Spleen (tissue), 7 donors: ENCODE measurements at regions not wholly inside any gene's neighbourhood (a gene's known extent, or its start where the extent isn't known, plus 50 kb on each side); places are given as distances from the start of the nearest gene placed in this dataset.

Experiments used
- CTCF ChIP-seq, 11 experiments: fragments of 200-600 bp in 7 of 11; fragments of 450-650 bp in 4 of 11; sonication (generic) in 4 of 11; IDR thresholded peaks in 8 of 11; conservative IDR thresholded peaks in 3 of 11; 1 replicate in 7 of 11; 2 replicates in 4 of 11; pipeline versions ENCODE4 v1.4.0 to v1.8.0; 2016 to 2021; ENCODE audit warnings: antibody characterized with exemption in 11 of 11, inconsistent platforms in 4 of 11, mild to moderate bottlenecking in 1 of 11
- POLR2A ChIP-seq, 3 donors: fragments of 450-650 bp; IDR thresholded peaks; one replicate each; pipeline ENCODE4 v1.5.1; 2017; ENCODE audit warnings: antibody characterized with exemption in 3 of 3, mild to moderate bottlenecking in 1 of 3
- POLR2AphosphoS5 ChIP-seq, 3 donors: sonication (generic); formaldehyde crosslinking; IDR thresholded peaks; one replicate each; pipeline ENCODE4 v1.5.1; 2017; ENCODE audit warnings: antibody characterized with exemption in 3 of 3
- donor health status: DM: no; HTN: no; CAD: no; lungs with moderate emphysema.
- donor health status: DM: no; HTN: no; CAD: no.
- donor health status: DM: no; HTN: no; CAD: no.

- TF ChIP-seq POLR2A (IDR thresholded peaks at IDR 0.05) (no peak), CTCF (IDR thresholded peaks at IDR 0.05 in 8 of 11, conservative IDR thresholded peaks at IDR 0.05 in 3 of 11) (no peak), POLR2AphosphoS5 (IDR thresholded peaks at IDR 0.05) (no peak)
Observed at GRCh38 chr2:123453046-123453700, 571.9 kb upstream of the CNTNAP5 start.
